Fibroblast of lung (primary cell): ENCODE measurements at regions not wholly inside any gene's neighbourhood (a gene's known extent, or its start where the extent isn't known, plus 50 kb on each side); places are given as distances from the start of the nearest gene placed in this dataset.

Experiments
- EZH2 ChIP-seq: IDR thresholded peaks from 2 replicates; pipeline ENCODE4 v1.5.1; 2012; ENCODE audit warnings: low read length, control low read depth, mild to moderate bottlenecking; ENCODE audit errors: missing control alignments
- TF ChIP-seq, protein P1 (sequence below), 2 donors: IDR thresholded peaks in 1 of 2; conservative IDR thresholded peaks in 1 of 2; 1 replicate in 1 of 2; 2 replicates in 1 of 2; pipeline ENCODE4 v1.5.1; 2011 to 2012; ENCODE audit warnings: low read length in 2 of 2, control low read depth in 1 of 2, inconsistent platforms in 1 of 2, low read depth in 1 of 2, mild to moderate bottlenecking in 1 of 2

DNA sequence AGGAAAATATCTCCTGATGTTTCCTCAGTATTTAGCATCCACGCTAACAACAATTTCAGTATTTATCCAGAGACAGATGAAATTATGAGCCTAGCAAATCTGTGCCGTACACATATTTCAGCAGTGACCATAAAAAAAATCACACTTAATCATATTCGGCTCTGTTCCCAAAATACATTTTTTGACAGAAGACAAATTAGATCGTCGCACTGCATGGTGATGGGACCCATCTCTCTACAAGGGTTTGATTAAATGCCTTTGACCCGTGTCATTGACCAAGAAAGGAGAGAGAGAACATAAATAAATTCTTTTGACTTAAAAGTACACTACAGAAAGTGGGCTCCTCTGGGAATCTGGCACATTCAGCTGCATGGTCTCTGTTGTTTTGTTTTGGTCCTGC, 215.3 kb upstream of the SEMA6D start:
- TF ChIP-seq, protein P1, sequence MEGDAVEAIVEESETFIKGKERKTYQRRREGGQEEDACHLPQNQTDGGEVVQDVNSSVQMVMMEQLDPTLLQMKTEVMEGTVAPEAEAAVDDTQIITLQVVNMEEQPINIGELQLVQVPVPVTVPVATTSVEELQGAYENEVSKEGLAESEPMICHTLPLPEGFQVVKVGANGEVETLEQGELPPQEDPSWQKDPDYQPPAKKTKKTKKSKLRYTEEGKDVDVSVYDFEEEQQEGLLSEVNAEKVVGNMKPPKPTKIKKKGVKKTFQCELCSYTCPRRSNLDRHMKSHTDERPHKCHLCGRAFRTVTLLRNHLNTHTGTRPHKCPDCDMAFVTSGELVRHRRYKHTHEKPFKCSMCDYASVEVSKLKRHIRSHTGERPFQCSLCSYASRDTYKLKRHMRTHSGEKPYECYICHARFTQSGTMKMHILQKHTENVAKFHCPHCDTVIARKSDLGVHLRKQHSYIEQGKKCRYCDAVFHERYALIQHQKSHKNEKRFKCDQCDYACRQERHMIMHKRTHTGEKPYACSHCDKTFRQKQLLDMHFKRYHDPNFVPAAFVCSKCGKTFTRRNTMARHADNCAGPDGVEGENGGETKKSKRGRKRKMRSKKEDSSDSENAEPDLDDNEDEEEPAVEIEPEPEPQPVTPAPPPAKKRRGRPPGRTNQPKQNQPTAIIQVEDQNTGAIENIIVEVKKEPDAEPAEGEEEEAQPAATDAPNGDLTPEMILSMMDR (conservative IDR thresholded peaks at IDR 0.05 in 1 of 2, IDR thresholded peaks at IDR 0.05 in 1 of 2; ENCODE audit: low read depth in 1 of 2, low read length in 2 of 2): no peak
- no peak for TF ChIP-seq EZH2
